ENCODE measurements at regions not wholly inside any gene's neighbourhood (a gene's known extent, or its start where the extent isn't known, plus 50 kb on each side); places are given as distances from the start of the nearest gene placed in this dataset.

GRCh38 chr2:119068154-119068725 lies 90.3 kb downstream of the C1QL2 start:
- Histone ChIP-seq H3K9me3 (peaks cover 0 to 7% (median 0%) of the 10 kb centered on the region in 12 donors), H3K27me3 (peaks cover 0 to 2% (median 0%) of the 10 kb centered on the region in 9 donors), H3K4me3 (no peak overlapping the region), H3K27ac (no peak overlapping the region), H3K36me3 (no peaks in the 10 kb centered on the region), H3K4me1 (peaks cover 0 to 9% (median 0%) of the 10 kb centered on the region in 12 donors)
- ATAC-seq (no peak), DNase-seq (no peak)
- WGBS, 4 donors, result 63 to 70% (median 66%) methylated on average over 7 of the region's 7 CpGs
- intact Hi-C loops (cut with DNase I), result no loop called here
- TF ChIP-seq POLR2A (IDR thresholded peaks at IDR 0.05), result no peak
- TF ChIP-seq CTCF (IDR thresholded peaks at IDR 0.05), result no peak

- no peak for TF ChIP-seq POLR2A (IDR thresholded peaks at IDR 0.05)
- TF ChIP-seq CTCF (IDR thresholded peaks at IDR 0.05), result no peak
- peaks cover 0 to 7% (median 0%) of the 10 kb centered on the region in 12 donors for H3K9me3 ChIP-seq
- no peak overlapping the region for H3K27ac ChIP-seq
- H3K36me3 ChIP-seq, result no peaks in the 10 kb centered on the region
- no peak overlapping the region for H3K4me3 ChIP-seq
- 82 to 92% (median 86%) methylated on average over 2 of the region's 2 CpGs for WGBS, 4 donors
- H3K4me1 ChIP-seq, result peaks cover 0 to 6% (median 0%) of the 10 kb centered on the region in 12 donors
- H3K27me3 ChIP-seq, result peaks cover 0 to 2% (median 0%) of the 10 kb centered on the region in 9 donors
- DNase-seq (no peak), ATAC-seq (no peak)
- intact Hi-C loops (cut with DNase I), result no loop called here
Measured at GRCh38 chr2:119066272-119066804, 92.2 kb downstream of the C1QL2 start.

- H3K36me3 ChIP-seq, result no peaks in the 10 kb centered on the region
- H3K27me3 ChIP-seq, result no peaks in the 10 kb centered on the region
- H3K4me1 ChIP-seq, result peaks cover 0 to 6% (median 0%) of the 10 kb centered on the region in 12 donors
- intact Hi-C loops (cut with DNase I), result no loop called here
- H3K27ac ChIP-seq, result no peak overlapping the region
- TF ChIP-seq CTCF (IDR thresholded peaks at IDR 0.05) (no peak), POLR2A (IDR thresholded peaks at IDR 0.05) (no peak)
- peaks cover 0 to 7% (median 0%) of the 10 kb centered on the region in 12 donors for H3K9me3 ChIP-seq
- ATAC-seq, result no peak
- no peak overlapping the region for H3K4me3 ChIP-seq
- DNase-seq, result no peak
Measured at GRCh38 chr2:119065146-119065545, 93.4 kb downstream of the C1QL2 start.

GRCh38 chr2:119064567-119064966 lies 94.0 kb downstream of the C1QL2 start:
- ATAC-seq (no peak), DNase-seq (no peak)
- Histone ChIP-seq H3K27me3 (no peaks in the 10 kb centered on the region), H3K9me3 (peaks cover 0 to 7% (median 0%) of the 10 kb centered on the region in 12 donors), H3K36me3 (no peaks in the 10 kb centered on the region), H3K4me3 (no peak overlapping the region), H3K27ac (no peak overlapping the region), H3K4me1 (peaks cover 0 to 6% (median 0%) of the 10 kb centered on the region in 12 donors)
- intact Hi-C loops (cut with DNase I), result no loop called here
- TF ChIP-seq POLR2A (IDR thresholded peaks at IDR 0.05) (no peak), CTCF (IDR thresholded peaks at IDR 0.05) (no peak)
- 71 to 77% (median 73%) methylated on average over 1 of the region's 1 CpG for WGBS, 4 donors
